ENCODE measurements at regions not wholly inside any gene's neighbourhood (a gene's known extent, or its start where the extent isn't known, plus 50 kb on each side); places are given as distances from the start of the nearest gene placed in this dataset.

DNA sequence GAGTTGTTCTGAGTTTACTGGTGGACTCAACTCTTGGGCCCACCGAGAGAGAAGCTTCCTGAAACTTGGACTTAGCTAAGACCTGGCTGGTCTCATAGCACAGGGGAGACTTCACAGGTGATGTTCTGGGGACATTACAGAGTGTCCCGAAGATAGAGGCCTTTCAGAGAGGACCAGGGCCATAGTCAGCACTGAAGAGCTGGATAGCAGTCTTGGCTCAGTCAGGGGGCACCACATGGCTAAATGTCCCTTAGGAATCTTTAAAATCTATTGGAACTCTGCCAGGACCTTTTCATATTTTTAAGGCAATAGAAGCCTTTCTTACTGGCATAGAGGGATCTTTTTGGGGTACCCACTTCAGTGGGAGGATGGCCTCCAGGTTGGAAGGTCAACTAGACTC, 59.8 kb upstream of the CPLX2 start:
- H4K20me1 ChIP-seq (ENCODE audit: insufficient read depth, low read length) = no peaks in the 10 kb centered on the region
- TF ChIP-seq EZH2phosphoT487 (IDR thresholded peaks at IDR 0.05; ENCODE audit: borderline replicate concordance, low read depth, low read length) = no peak
- TF ChIP-seq, protein P1, sequence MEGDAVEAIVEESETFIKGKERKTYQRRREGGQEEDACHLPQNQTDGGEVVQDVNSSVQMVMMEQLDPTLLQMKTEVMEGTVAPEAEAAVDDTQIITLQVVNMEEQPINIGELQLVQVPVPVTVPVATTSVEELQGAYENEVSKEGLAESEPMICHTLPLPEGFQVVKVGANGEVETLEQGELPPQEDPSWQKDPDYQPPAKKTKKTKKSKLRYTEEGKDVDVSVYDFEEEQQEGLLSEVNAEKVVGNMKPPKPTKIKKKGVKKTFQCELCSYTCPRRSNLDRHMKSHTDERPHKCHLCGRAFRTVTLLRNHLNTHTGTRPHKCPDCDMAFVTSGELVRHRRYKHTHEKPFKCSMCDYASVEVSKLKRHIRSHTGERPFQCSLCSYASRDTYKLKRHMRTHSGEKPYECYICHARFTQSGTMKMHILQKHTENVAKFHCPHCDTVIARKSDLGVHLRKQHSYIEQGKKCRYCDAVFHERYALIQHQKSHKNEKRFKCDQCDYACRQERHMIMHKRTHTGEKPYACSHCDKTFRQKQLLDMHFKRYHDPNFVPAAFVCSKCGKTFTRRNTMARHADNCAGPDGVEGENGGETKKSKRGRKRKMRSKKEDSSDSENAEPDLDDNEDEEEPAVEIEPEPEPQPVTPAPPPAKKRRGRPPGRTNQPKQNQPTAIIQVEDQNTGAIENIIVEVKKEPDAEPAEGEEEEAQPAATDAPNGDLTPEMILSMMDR (conservative IDR thresholded peaks at IDR 0.05; ENCODE audit: low read length) = no peak
- H3K4me3 ChIP-seq (ENCODE audit: low read depth, low read length, poor library complexity, severe bottlenecking) = no peak overlapping the region
- no peaks in the 10 kb centered on the region for H3K4me1 ChIP-seq (ENCODE audit: insufficient read depth, low read length, poor library complexity, severe bottlenecking)
- H3K9me3 ChIP-seq (ENCODE audit: low read length) = no peaks in the 10 kb centered on the region
- H3K9me2 ChIP-seq (ENCODE audit: insufficient read depth, low read length) = no peaks in the 10 kb centered on the region
- no peaks in the 10 kb centered on the region for H3K36me3 ChIP-seq (ENCODE audit: insufficient read depth, low read length)
- no peak overlapping the region for H3K4me2 ChIP-seq (ENCODE audit: low read length)
- H3K79me2 ChIP-seq (ENCODE audit: insufficient read depth, low read depth, low read length) = no peaks in the 10 kb centered on the region
- intact Hi-C loops (cut with micrococcal nuclease; ENCODE audit: unreplicated experiment) = no loop called here
- ChIA-PET POLR2A (no interaction called here), CTCF (ENCODE audit: unreplicated experiment) (no interaction called here)
- H2AFZ ChIP-seq (ENCODE audit: low read length) = no peak overlapping the region
- no peak overlapping the region for H3K27ac ChIP-seq (ENCODE audit: low read depth, low read length, poor library complexity, severe bottlenecking)
- no peak for DNase-seq (ENCODE audit: low spot score)
- no TSS peak for BruUV-seq (replicated peaks)

DNA sequence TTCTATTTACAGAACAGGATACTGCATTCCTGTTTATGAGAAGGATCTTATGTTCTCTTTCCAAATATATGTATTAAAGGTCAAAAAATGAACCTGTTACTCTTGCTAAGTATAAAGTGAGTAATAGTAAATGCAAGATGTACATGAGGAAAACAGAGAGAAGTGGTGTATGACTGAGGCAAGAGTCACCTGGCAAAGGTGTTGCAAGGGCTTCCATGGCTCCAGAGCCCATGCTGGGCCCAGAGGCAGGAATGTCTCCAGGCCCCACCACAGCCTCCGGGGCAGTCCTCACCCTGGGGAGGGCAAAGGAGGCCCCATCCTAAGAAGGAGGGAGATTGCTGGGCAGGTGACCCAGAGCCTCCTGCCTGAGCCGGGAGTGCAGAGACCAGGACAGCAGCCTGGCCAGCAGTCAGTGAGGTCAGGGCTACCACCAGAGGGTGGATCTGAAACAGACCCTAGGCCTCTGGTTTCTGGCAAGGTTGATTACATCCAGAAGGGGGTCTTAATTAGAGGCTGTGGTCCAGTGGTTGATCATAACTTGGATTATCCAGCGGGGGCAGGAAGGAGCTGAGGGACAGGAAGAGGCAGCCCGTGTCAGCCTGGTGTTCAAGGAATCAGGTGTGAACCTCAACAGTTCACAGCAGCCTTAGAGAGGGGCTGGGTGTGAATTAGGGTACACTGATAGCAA, 57.3 kb upstream of the CPLX2 start:
- intact Hi-C loops (cut with micrococcal nuclease; ENCODE audit: unreplicated experiment) = no loop called here
- Histone ChIP-seq H2AFZ (ENCODE audit: low read length) (no peak overlapping the region), H3K4me1 (ENCODE audit: insufficient read depth, low read length, poor library complexity, severe bottlenecking) (no peaks in the 10 kb centered on the region), H3K4me3 (ENCODE audit: low read depth, low read length, poor library complexity, severe bottlenecking) (no peak overlapping the region), H3K4me2 (ENCODE audit: low read length) (no peak overlapping the region), H3K9me3 (ENCODE audit: low read length) (no peaks in the 10 kb centered on the region), H4K20me1 (ENCODE audit: insufficient read depth, low read length) (no peaks in the 10 kb centered on the region), H3K9me2 (ENCODE audit: insufficient read depth, low read length) (no peaks in the 10 kb centered on the region), H3K79me2 (ENCODE audit: insufficient read depth, low read depth, low read length) (no peaks in the 10 kb centered on the region), H3K27ac (ENCODE audit: low read depth, low read length, poor library complexity, severe bottlenecking) (no peak overlapping the region), H3K36me3 (ENCODE audit: insufficient read depth, low read length) (no peaks in the 10 kb centered on the region)
- no peak for DNase-seq (ENCODE audit: low spot score)
- CTCF ChIA-PET (ENCODE audit: unreplicated experiment) = no interaction called here
- POLR2A ChIA-PET = no interaction called here
- TF ChIP-seq, protein P1 (conservative IDR thresholded peaks at IDR 0.05; ENCODE audit: low read length) = no peak
- no peak for TF ChIP-seq EZH2phosphoT487 (IDR thresholded peaks at IDR 0.05; ENCODE audit: borderline replicate concordance, low read depth, low read length)
- no TSS peak for BruUV-seq (replicated peaks)

GRCh38 chr5:175814691-175815090, 56.7 kb upstream of the CPLX2 start:
- Histone ChIP-seq H4K20me1 (ENCODE audit: insufficient read depth, low read length) (no peaks in the 10 kb centered on the region), H3K4me2 (ENCODE audit: low read length) (no peak overlapping the region), H3K79me2 (ENCODE audit: insufficient read depth, low read depth, low read length) (no peaks in the 10 kb centered on the region), H3K27ac (ENCODE audit: low read depth, low read length, poor library complexity, severe bottlenecking) (no peak overlapping the region), H2AFZ (ENCODE audit: low read length) (no peak overlapping the region), H3K4me1 (ENCODE audit: insufficient read depth, low read length, poor library complexity, severe bottlenecking) (no peaks in the 10 kb centered on the region), H3K9me2 (ENCODE audit: insufficient read depth, low read length) (no peaks in the 10 kb centered on the region), H3K36me3 (ENCODE audit: insufficient read depth, low read length) (no peaks in the 10 kb centered on the region), H3K9me3 (ENCODE audit: low read length) (no peaks in the 10 kb centered on the region), H3K4me3 (ENCODE audit: low read depth, low read length, poor library complexity, severe bottlenecking) (no peak overlapping the region)
- ChIA-PET POLR2A (no interaction called here), CTCF (ENCODE audit: unreplicated experiment) (no interaction called here)
- intact Hi-C loops (cut with micrococcal nuclease; ENCODE audit: unreplicated experiment) = no loop called here
- DNase-seq (ENCODE audit: low spot score) = no peak
- BruUV-seq (replicated peaks) = no TSS peak
- TF ChIP-seq, protein P1 (conservative IDR thresholded peaks at IDR 0.05; ENCODE audit: low read length) = no peak
- TF ChIP-seq EZH2phosphoT487 (IDR thresholded peaks at IDR 0.05; ENCODE audit: borderline replicate concordance, low read depth, low read length) = no peak

All from OCI-LY7 (cell line).